C4-2B (cell line): ENCODE measurements at regions not wholly inside any gene's neighbourhood (a gene's known extent, or its start where the extent isn't known, plus 50 kb on each side); places are given as distances from the start of the nearest gene placed in this dataset.

Source experiments
- H3K27ac ChIP-seq: fragments of 450-650 bp; 2 replicates; pipeline ENCODE4 v1.5.1; 2017
- CTCF ChIP-seq: fragments of 450-650 bp; conservative IDR thresholded peaks from 2 replicates; pipeline ENCODE4 v1.5.1; 2017; ENCODE audit warnings: mild to moderate bottlenecking
- ZFX ChIP-seq: fragments of 450-650 bp; IDR thresholded peaks from 2 replicates; pipeline ENCODE4 v1.6.1; 2017

GRCh38 chr12:42767998-42768397 lies 178.5 kb upstream of the PRICKLE1 start:
- TF ChIP-seq CTCF (no peak), ZFX (no peak)
- no peak overlapping the region for H3K27ac ChIP-seq

- H3K27ac ChIP-seq, result no peak overlapping the region
- TF ChIP-seq ZFX (no peak), CTCF (no peak)
Observed at GRCh38 chr12:42767326-42767954, 177.9 kb upstream of the PRICKLE1 start.

- TF ChIP-seq CTCF, result no peak
- TF ChIP-seq ZFX, result no peak
- H3K27ac ChIP-seq, result no peak overlapping the region
Observed at GRCh38 chr12:42766754-42767153, 177.2 kb upstream of the PRICKLE1 start.

GRCh38 chr12:42766026-42766425 lies 176.5 kb upstream of the PRICKLE1 start:
- no peak overlapping the region for H3K27ac ChIP-seq
- TF ChIP-seq CTCF (no peak), ZFX (no peak)

GRCh38 chr12:42763682-42764081 lies 174.1 kb upstream of the PRICKLE1 start:
- no peak for TF ChIP-seq CTCF
- no peak for TF ChIP-seq ZFX
- H3K27ac ChIP-seq, result no peak overlapping the region

- H3K27ac ChIP-seq, result no peak overlapping the region
- TF ChIP-seq ZFX (no peak), CTCF (no peak)
Observed at GRCh38 chr12:42762395-42762925, 172.9 kb upstream of the PRICKLE1 start.

- TF ChIP-seq CTCF, result no peak
- no peak for TF ChIP-seq ZFX
- no peak overlapping the region for H3K27ac ChIP-seq
Observed at GRCh38 chr12:42761601-42762350, 172.2 kb upstream of the PRICKLE1 start.
